ENCODE measurements at regions not wholly inside any gene's neighbourhood (a gene's known extent, or its start where the extent isn't known, plus 50 kb on each side); places are given as distances from the start of the nearest gene placed in this dataset.

DNA sequence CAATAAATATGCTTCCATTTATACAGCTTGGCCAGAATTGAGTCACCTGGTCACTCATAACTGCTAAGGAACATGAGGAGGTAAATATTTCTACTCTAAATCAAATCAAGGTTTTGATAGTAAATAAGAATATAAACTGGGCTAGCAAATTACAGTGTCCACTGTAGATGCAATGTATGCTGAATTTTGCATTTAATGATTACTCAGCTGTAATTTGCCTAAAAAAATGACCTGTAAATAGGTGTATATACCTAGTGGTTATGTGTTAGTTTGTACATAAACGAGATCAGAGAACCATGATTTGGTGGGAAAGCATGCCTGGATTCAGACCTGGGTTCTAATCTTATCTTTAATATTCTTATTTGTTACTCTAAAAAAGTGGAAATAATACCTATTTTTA, 76.6 kb upstream of the CNTN1 start:
- TF ChIP-seq, protein P1, sequence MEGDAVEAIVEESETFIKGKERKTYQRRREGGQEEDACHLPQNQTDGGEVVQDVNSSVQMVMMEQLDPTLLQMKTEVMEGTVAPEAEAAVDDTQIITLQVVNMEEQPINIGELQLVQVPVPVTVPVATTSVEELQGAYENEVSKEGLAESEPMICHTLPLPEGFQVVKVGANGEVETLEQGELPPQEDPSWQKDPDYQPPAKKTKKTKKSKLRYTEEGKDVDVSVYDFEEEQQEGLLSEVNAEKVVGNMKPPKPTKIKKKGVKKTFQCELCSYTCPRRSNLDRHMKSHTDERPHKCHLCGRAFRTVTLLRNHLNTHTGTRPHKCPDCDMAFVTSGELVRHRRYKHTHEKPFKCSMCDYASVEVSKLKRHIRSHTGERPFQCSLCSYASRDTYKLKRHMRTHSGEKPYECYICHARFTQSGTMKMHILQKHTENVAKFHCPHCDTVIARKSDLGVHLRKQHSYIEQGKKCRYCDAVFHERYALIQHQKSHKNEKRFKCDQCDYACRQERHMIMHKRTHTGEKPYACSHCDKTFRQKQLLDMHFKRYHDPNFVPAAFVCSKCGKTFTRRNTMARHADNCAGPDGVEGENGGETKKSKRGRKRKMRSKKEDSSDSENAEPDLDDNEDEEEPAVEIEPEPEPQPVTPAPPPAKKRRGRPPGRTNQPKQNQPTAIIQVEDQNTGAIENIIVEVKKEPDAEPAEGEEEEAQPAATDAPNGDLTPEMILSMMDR (IDR thresholded peaks at IDR 0.05; ENCODE audit: insufficient read depth, low read length): no peak
- no peak for TF ChIP-seq POLR2AphosphoS5 (IDR thresholded peaks at IDR 0.05; ENCODE audit: low read depth)

Measured in HL-60 (cell line).